SH-SY5Y (cell line): ENCODE measurements at regions not wholly inside any gene's neighbourhood (a gene's known extent, or its start where the extent isn't known, plus 50 kb on each side); places are given as distances from the start of the nearest gene placed in this dataset.

Source experiments
- GATA2 ChIP-seq: IDR thresholded peaks from 2 replicates; pipeline ENCODE4 v1.6.1; 2011; ENCODE audit warnings: mild to moderate bottlenecking, low read depth, low read length
- GATA3 ChIP-seq: IDR thresholded peaks from 2 replicates; pipeline ENCODE4 v1.6.1; 2011; ENCODE audit warnings: low read depth, mild to moderate bottlenecking, low read length, moderate library complexity

DNA sequence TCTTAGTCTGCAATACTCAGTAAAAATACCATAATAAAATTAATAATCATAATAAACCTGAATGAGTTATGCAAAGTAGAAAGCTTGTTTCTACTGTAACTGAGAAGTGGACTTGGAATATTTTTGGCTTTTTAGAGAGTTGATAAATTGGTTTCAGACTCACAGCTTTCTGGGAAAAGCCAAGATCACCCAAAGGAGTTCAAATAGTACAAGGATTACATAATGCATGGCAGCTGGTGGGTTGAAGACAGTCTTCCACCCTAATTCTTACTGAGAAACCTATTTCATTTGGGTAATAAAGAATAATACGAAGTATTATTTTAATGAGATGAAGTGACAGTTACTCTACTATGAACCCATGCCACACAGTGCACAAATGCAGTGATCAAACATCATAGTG lies 139.4 kb upstream of the KLF12 start:
- no peak for TF ChIP-seq GATA2
- no peak for TF ChIP-seq GATA3
